SK-N-SH treated with all-trans-retinoic acid at 6 μM for 48 hours (cell line): ENCODE measurements at regions not wholly inside any gene's neighbourhood (a gene's known extent, or its start where the extent isn't known, plus 50 kb on each side); places are given as distances from the start of the nearest gene placed in this dataset.

Experiments
- ATAC-seq: fragments of 200-7000 bp; cut with Tn5 transposase; 3 replicates; pipeline ENCODE4 v1.9.1; 2020; ENCODE audit warnings: mild to moderate bottlenecking, moderate library complexity
- ARNTL ChIP-seq: fragments of 450-650 bp; formaldehyde crosslinking; IDR thresholded peaks from 2 replicates; pipeline ENCODE4 v1.5.0; 2020; ENCODE audit warnings: low read depth, mild to moderate bottlenecking, moderate library complexity, borderline replicate concordance
- BACH2 ChIP-seq: fragments of 250-450 bp; sonication (Bioruptor Pico); IDR thresholded peaks from 2 replicates; pipeline ENCODE4 v1.9.0; 2021; ENCODE audit warnings: mild to moderate bottlenecking, borderline replicate concordance
- CREB5 ChIP-seq: fragments of 250-450 bp; sonication (Bioruptor Pico); IDR thresholded peaks from 2 replicates; pipeline ENCODE4 v1.5.1; 2020; ENCODE audit warnings: low read depth, mild to moderate bottlenecking, moderate library complexity
- CSRNP3 ChIP-seq: fragments of 250-450 bp; sonication (Bioruptor Pico); IDR thresholded peaks from 2 replicates; pipeline ENCODE4 v1.5.1; 2021; ENCODE audit warnings: mild to moderate bottlenecking, moderate library complexity
- ESRRG ChIP-seq: fragments of 250-450 bp; sonication (Bioruptor Pico); IDR thresholded peaks from 2 replicates; pipeline ENCODE4 v1.6.1; 2021; ENCODE audit warnings: mild to moderate bottlenecking
- GLIS3 ChIP-seq: fragments of 250-450 bp; sonication (Bioruptor Pico); IDR thresholded peaks from 2 replicates; pipeline ENCODE4 v1.5.0; 2020; ENCODE audit warnings: mild to moderate bottlenecking, moderate library complexity
- ISL1 ChIP-seq: fragments of 250-450 bp; sonication (Bioruptor Pico); IDR thresholded peaks from 2 replicates; pipeline ENCODE4 v2.1.2; 2022; ENCODE audit warnings: mild to moderate bottlenecking, moderate library complexity
- OSR1 ChIP-seq: fragments of 250-450 bp; sonication (Bioruptor Pico); IDR thresholded peaks from 2 replicates; pipeline ENCODE4 v1.8.0; 2022; ENCODE audit warnings: moderate library complexity, mild to moderate bottlenecking, inconsistent platforms
- PPARA ChIP-seq: fragments of 250-450 bp; sonication (Bioruptor Pico); IDR thresholded peaks from 2 replicates; pipeline ENCODE4 v1.5.0; 2020; ENCODE audit warnings: mild to moderate bottlenecking, borderline replicate concordance
- RARB ChIP-seq: fragments of 250-450 bp; sonication (Bioruptor Pico); IDR thresholded peaks from 2 replicates; pipeline ENCODE4 v1.8.0; 2021; ENCODE audit warnings: mild to moderate bottlenecking, moderate library complexity
- TCF4 ChIP-seq: fragments of 250-450 bp; sonication (Bioruptor Pico); IDR thresholded peaks from 2 replicates; pipeline ENCODE4 v1.8.0; 2021; ENCODE audit warnings: mild to moderate bottlenecking, moderate library complexity, borderline replicate concordance
- TOX ChIP-seq: fragments of 250-450 bp; sonication (Bioruptor Pico); IDR thresholded peaks from 2 replicates; pipeline ENCODE4 v1.8.0; 2021; ENCODE audit warnings: mild to moderate bottlenecking, moderate library complexity, borderline replicate concordance
- ZC3H10 ChIP-seq: fragments of 250-450 bp; sonication (Bioruptor Pico); IDR thresholded peaks from 2 replicates; pipeline ENCODE4 v1.5.1; 2021; ENCODE audit warnings: mild to moderate bottlenecking, moderate library complexity
- ZFP3 ChIP-seq: fragments of 250-450 bp; sonication (Bioruptor Pico); IDR thresholded peaks from 2 replicates; pipeline ENCODE4 v1.5.0; 2020; ENCODE audit warnings: mild to moderate bottlenecking, moderate library complexity
- ZFP30 ChIP-seq: fragments of 450-650 bp; formaldehyde crosslinking; IDR thresholded peaks from 2 replicates; pipeline ENCODE4 v1.5.0; 2022; ENCODE audit warnings: mild to moderate bottlenecking, moderate library complexity
- ZNF565 ChIP-seq: fragments of 450-650 bp; formaldehyde crosslinking; conservative IDR thresholded peaks from 2 replicates; pipeline ENCODE4 v1.5.0; 2020; ENCODE audit warnings: low read depth, mild to moderate bottlenecking, moderate library complexity
- ZNF70 ChIP-seq: fragments of 450-650 bp; formaldehyde crosslinking; IDR thresholded peaks from 2 replicates; pipeline ENCODE4 v1.5.0; 2020; ENCODE audit warnings: mild to moderate bottlenecking, moderate library complexity
- ZNF8 ChIP-seq: fragments of 450-650 bp; formaldehyde crosslinking; IDR thresholded peaks from 2 replicates; pipeline ENCODE4 v1.5.0; 2020; ENCODE audit warnings: mild to moderate bottlenecking, moderate library complexity
- TF ChIP-seq, protein P1 (sequence below): fragments of 250-450 bp; sonication (Bioruptor Pico); IDR thresholded peaks from 2 replicates; pipeline ENCODE4 v1.8.0; 2021; ENCODE audit warnings: low read depth, mild to moderate bottlenecking, moderate library complexity, borderline replicate concordance
- TF ChIP-seq, protein P2 (sequence below): fragments of 250-450 bp; sonication (Bioruptor Pico); IDR thresholded peaks from 2 replicates; pipeline ENCODE4 v1.8.0; 2020; ENCODE audit warnings: mild to moderate bottlenecking, moderate library complexity, borderline replicate concordance
- TF ChIP-seq, protein P3 (sequence below): fragments of 250-450 bp; sonication (Bioruptor Pico); IDR thresholded peaks from 2 replicates; pipeline ENCODE4 v1.5.0; 2020; ENCODE audit warnings: mild to moderate bottlenecking, moderate library complexity

- TF ChIP-seq, protein P1, sequence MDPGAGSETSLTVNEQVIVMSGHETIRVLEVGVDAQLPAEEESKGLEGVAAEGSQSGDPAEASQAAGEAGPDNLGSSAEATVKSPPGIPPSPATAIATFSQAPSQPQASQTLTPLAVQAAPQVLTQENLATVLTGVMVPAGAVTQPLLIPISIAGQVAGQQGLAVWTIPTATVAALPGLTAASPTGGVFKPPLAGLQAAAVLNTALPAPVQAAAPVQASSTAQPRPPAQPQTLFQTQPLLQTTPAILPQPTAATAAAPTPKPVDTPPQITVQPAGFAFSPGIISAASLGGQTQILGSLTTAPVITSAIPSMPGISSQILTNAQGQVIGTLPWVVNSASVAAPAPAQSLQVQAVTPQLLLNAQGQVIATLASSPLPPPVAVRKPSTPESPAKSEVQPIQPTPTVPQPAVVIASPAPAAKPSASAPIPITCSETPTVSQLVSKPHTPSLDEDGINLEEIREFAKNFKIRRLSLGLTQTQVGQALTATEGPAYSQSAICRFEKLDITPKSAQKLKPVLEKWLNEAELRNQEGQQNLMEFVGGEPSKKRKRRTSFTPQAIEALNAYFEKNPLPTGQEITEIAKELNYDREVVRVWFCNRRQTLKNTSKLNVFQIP: no peak
- TF ChIP-seq ZNF565: no peak
- no peak for TF ChIP-seq ISL1 (CRISPR knock-in tag)
- no peak for TF ChIP-seq ZNF8 (CRISPR knock-in tag)
- TF ChIP-seq RARB (CRISPR knock-in tag): no peak
- TF ChIP-seq BACH2 (CRISPR knock-in tag): no peak
- TF ChIP-seq ZFP30 (CRISPR knock-in tag): no peak
- TF ChIP-seq CREB5 (CRISPR knock-in tag): no peak
- TF ChIP-seq CSRNP3: no peak
- TF ChIP-seq, protein P2, sequence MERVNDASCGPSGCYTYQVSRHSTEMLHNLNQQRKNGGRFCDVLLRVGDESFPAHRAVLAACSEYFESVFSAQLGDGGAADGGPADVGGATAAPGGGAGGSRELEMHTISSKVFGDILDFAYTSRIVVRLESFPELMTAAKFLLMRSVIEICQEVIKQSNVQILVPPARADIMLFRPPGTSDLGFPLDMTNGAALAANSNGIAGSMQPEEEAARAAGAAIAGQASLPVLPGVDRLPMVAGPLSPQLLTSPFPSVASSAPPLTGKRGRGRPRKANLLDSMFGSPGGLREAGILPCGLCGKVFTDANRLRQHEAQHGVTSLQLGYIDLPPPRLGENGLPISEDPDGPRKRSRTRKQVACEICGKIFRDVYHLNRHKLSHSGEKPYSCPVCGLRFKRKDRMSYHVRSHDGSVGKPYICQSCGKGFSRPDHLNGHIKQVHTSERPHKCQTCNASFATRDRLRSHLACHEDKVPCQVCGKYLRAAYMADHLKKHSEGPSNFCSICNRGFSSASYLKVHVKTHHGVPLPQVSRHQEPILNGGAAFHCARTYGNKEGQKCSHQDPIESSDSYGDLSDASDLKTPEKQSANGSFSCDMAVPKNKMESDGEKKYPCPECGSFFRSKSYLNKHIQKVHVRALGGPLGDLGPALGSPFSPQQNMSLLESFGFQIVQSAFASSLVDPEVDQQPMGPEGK (CRISPR knock-in tag): no peak
- no peak for TF ChIP-seq GLIS3 (CRISPR knock-in tag)
- TF ChIP-seq TCF4 (CRISPR knock-in tag): no peak
- TF ChIP-seq PPARA (CRISPR knock-in tag): no peak
- no peak for TF ChIP-seq ZNF70 (CRISPR knock-in tag)
- no peak for TF ChIP-seq ESRRG
- TF ChIP-seq ZFP3 (CRISPR knock-in tag): no peak
- ATAC-seq: no peak
Measured at GRCh38 chr19:28486473-28486872, 726.5 kb downstream of the UQCRFS1 start.

GRCh38 chr19:28485292-28485691 lies 727.7 kb downstream of the UQCRFS1 start:
- TF ChIP-seq OSR1 (CRISPR knock-in tag) (no peak), ZFP30 (CRISPR knock-in tag) (no peak), ZC3H10 (CRISPR knock-in tag) (no peak), ISL1 (CRISPR knock-in tag) (no peak), ARNTL (CRISPR knock-in tag) (no peak), RARB (CRISPR knock-in tag) (no peak), CREB5 (CRISPR knock-in tag) (no peak), ZNF565 (no peak), ZFP3 (CRISPR knock-in tag) (no peak), TOX (no peak), TCF4 (CRISPR knock-in tag) (no peak), ZNF70 (CRISPR knock-in tag) (no peak)
- TF ChIP-seq, protein P3, sequence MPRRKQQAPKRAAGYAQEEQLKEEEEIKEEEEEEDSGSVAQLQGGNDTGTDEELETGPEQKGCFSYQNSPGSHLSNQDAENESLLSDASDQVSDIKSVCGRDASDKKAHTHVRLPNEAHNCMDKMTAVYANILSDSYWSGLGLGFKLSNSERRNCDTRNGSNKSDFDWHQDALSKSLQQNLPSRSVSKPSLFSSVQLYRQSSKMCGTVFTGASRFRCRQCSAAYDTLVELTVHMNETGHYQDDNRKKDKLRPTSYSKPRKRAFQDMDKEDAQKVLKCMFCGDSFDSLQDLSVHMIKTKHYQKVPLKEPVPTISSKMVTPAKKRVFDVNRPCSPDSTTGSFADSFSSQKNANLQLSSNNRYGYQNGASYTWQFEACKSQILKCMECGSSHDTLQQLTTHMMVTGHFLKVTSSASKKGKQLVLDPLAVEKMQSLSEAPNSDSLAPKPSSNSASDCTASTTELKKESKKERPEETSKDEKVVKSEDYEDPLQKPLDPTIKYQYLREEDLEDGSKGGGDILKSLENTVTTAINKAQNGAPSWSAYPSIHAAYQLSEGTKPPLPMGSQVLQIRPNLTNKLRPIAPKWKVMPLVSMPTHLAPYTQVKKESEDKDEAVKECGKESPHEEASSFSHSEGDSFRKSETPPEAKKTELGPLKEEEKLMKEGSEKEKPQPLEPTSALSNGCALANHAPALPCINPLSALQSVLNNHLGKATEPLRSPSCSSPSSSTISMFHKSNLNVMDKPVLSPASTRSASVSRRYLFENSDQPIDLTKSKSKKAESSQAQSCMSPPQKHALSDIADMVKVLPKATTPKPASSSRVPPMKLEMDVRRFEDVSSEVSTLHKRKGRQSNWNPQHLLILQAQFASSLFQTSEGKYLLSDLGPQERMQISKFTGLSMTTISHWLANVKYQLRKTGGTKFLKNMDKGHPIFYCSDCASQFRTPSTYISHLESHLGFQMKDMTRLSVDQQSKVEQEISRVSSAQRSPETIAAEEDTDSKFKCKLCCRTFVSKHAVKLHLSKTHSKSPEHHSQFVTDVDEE (CRISPR knock-in tag): no peak
- TF ChIP-seq, protein P2 (CRISPR knock-in tag): no peak
- ATAC-seq: no peak
